Activated CD8-positive, alpha-beta T cell treated with anti-CD3 and anti-CD28 coated beads for 36 hours (primary cell): ENCODE measurements at regions not wholly inside any gene's neighbourhood (a gene's known extent, or its start where the extent isn't known, plus 50 kb on each side); places are given as distances from the start of the nearest gene placed in this dataset.

ENCODE experiments used
- ATAC-seq: fragments of 200-7000 bp; cut with Tn5 transposase; one replicate; pipeline ENCODE4 v1.10.0; 2021; ENCODE audit warnings: mild to moderate bottlenecking, moderate library complexity
- CTCF ChIA-PET: fragments of 350-600 bp; sonication (Branson Sonifier 250); formaldehyde crosslinking; loops from one replicate; lab custom pipeline; 2021; ENCODE audit warnings: antibody characterized with exemption; lab: Charles Lee
- POLR2A ChIA-PET: fragments of 350-600 bp; sonication (Branson Sonifier 250); formaldehyde crosslinking; loops from one replicate; lab custom pipeline; 2021; ENCODE audit warnings: antibody characterized with exemption; lab: Charles Lee
- DNase-seq: peaks from one replicate; pipeline ENCODE4 v3.0.0-alpha.2; 2020
- H3K27ac Mint-ChIP-seq: one replicate; pipeline ENCODE4 v1.8.0; 2021; ENCODE audit warnings: mild to moderate bottlenecking, mixed read lengths
- H3K27me3 Mint-ChIP-seq: one replicate; pipeline ENCODE4 v1.8.0; 2021; ENCODE audit warnings: mixed read lengths
- H3K36me3 Mint-ChIP-seq: one replicate; pipeline ENCODE4 v1.8.0; 2021; ENCODE audit warnings: low read depth, mixed read lengths
- H3K4me1 Mint-ChIP-seq: one replicate; pipeline ENCODE4 v1.8.0; 2021; ENCODE audit warnings: low read depth, mixed read lengths
- H3K4me3 Mint-ChIP-seq: one replicate; pipeline ENCODE4 v1.8.0; 2021; ENCODE audit warnings: mild to moderate bottlenecking, moderate library complexity, mixed read lengths
- H3K9me3 Mint-ChIP-seq: one replicate; pipeline ENCODE4 v1.8.0; 2021; ENCODE audit warnings: mixed read lengths
- CTCF ChIP-seq: fragments of 200-600 bp; IDR thresholded peaks from one replicate; pipeline ENCODE4 v1.8.0; 2022; ENCODE audit warnings: antibody characterized with exemption, mild to moderate bottlenecking
- intact Hi-C: fragments of 100-400 bp; cut with micrococcal nuclease; formaldehyde crosslinking; loops from one replicate; pipeline ENCODE4 v1.10.0; 2022

- Mint-ChIP-seq H3K27me3 (no peaks in the 10 kb centered on the region), H3K4me3 (no peak overlapping the region), H3K9me3 (no peaks in the 10 kb centered on the region), H3K36me3 (no peaks in the 10 kb centered on the region), H3K27ac (no peak overlapping the region), H3K4me1 (no peaks in the 10 kb centered on the region)
- ChIA-PET POLR2A (no interaction called here), CTCF (no interaction called here)
- intact Hi-C loops: no loop called here
- ATAC-seq: no peak
- no peak for DNase-seq
- TF ChIP-seq CTCF: no peak
Observed at GRCh38 chrX:124895947-124896346, 423.7 kb upstream of the TEX13C start.

- Mint-ChIP-seq H3K27me3 (no peaks in the 10 kb centered on the region), H3K4me1 (no peaks in the 10 kb centered on the region), H3K27ac (no peak overlapping the region), H3K4me3 (no peak overlapping the region), H3K9me3 (no peaks in the 10 kb centered on the region), H3K36me3 (no peaks in the 10 kb centered on the region)
- ChIA-PET POLR2A (no interaction called here), CTCF (no interaction called here)
- ATAC-seq (no peak), DNase-seq (no peak)
- TF ChIP-seq CTCF: no peak
- intact Hi-C loops: no loop called here
Observed at GRCh38 chrX:124902953-124903352, 416.7 kb upstream of the TEX13C start.

GRCh38 chrX:124910611-124911010 lies 409.1 kb upstream of the TEX13C start:
- ATAC-seq (no peak), DNase-seq (no peak)
- Mint-ChIP-seq H3K4me1 (no peaks in the 10 kb centered on the region), H3K9me3 (no peaks in the 10 kb centered on the region), H3K27ac (no peak overlapping the region), H3K27me3 (no peaks in the 10 kb centered on the region), H3K36me3 (no peaks in the 10 kb centered on the region), H3K4me3 (no peak overlapping the region)
- TF ChIP-seq CTCF: no peak
- ChIA-PET POLR2A (no interaction called here), CTCF (no interaction called here)
- intact Hi-C loops: no loop called here

DNA sequence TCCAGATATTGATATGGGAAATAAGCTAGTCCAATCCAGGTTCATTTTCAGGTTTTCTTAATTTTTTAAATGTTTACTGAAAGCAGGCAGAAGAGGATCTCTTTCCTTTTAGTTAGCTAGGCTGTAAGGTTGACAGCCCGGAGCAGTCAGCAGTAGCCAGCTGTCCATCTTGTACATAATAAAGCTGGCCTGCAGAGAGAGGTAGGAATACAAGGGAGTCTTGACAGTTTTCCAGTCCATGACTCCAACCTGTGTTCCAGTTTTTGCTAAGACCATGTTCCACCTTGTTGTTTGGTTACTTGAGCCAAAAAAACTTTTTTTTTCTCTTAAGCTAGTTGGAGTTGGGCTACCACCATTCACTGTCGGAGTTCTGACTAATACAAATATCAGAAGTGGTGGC lies 402.7 kb upstream of the TEX13C start:
- no peaks in the 10 kb centered on the region for H3K4me1 Mint-ChIP-seq
- no peak for DNase-seq
- H3K27me3 Mint-ChIP-seq: no peaks in the 10 kb centered on the region
- no peak for ATAC-seq
- no peaks in the 10 kb centered on the region for H3K9me3 Mint-ChIP-seq
- H3K36me3 Mint-ChIP-seq: no peaks in the 10 kb centered on the region
- intact Hi-C loops: no loop called here
- H3K27ac Mint-ChIP-seq: no peak overlapping the region
- POLR2A ChIA-PET: no interaction called here
- CTCF ChIA-PET: no interaction called here
- no peak for TF ChIP-seq CTCF
- no peak overlapping the region for H3K4me3 Mint-ChIP-seq

DNA sequence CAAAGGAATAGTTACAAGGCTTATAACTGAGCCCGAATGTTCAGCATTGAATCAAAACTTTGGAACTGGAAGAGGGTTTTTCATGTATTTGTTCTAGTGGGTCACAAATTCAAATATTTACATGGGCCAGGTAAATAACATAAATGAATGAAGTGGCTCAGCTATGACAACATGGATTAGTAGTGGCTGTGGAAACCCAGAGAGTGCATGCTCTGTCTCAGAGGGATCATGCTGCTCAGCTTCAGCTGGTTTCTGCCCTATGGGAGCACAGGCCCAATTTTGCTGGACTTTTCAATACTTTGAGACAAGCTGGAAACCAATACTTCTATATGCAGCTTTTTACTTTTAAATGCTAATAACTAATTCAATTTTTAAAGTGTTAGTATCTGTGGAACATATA lies 394.0 kb upstream of the TEX13C start:
- DNase-seq (no peak), ATAC-seq (no peak)
- ChIA-PET POLR2A (no interaction called here), CTCF (no interaction called here)
- Mint-ChIP-seq H3K27me3 (no peaks in the 10 kb centered on the region), H3K9me3 (no peaks in the 10 kb centered on the region), H3K4me1 (peaks cover 3% of the 10 kb centered on the region), H3K36me3 (no peaks in the 10 kb centered on the region), H3K27ac (no peak overlapping the region), H3K4me3 (no peak overlapping the region)
- TF ChIP-seq CTCF: no peak
- intact Hi-C loops: no loop called here
